ENCODE measurements at regions not wholly inside any gene's neighbourhood (a gene's known extent, or its start where the extent isn't known, plus 50 kb on each side); places are given as distances from the start of the nearest gene placed in this dataset.

DNA sequence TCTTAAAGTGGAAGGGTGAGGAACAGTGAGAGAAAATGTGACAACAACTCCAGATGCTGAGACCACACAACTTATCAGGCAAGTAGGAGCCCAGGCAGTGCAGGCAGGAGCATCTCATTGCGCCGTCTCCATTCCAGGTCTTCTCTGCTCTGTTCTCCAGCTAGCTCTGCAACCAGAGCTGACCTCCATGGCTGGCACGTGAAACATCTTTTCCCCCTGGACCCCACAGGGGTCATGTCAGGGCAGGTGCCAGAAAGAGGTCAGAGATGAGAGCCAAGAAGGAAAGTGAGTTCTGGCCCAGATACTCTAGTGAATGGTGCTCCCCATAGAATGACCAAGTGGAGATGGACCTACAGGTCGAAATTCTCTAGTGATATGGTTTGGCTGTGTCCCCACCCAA lies 281.4 kb downstream of the SMOC2 start:
- H3K4me2 ChIP-seq (ENCODE audit: low read depth, low read length): no peak overlapping the region
- TF ChIP-seq, protein P1, sequence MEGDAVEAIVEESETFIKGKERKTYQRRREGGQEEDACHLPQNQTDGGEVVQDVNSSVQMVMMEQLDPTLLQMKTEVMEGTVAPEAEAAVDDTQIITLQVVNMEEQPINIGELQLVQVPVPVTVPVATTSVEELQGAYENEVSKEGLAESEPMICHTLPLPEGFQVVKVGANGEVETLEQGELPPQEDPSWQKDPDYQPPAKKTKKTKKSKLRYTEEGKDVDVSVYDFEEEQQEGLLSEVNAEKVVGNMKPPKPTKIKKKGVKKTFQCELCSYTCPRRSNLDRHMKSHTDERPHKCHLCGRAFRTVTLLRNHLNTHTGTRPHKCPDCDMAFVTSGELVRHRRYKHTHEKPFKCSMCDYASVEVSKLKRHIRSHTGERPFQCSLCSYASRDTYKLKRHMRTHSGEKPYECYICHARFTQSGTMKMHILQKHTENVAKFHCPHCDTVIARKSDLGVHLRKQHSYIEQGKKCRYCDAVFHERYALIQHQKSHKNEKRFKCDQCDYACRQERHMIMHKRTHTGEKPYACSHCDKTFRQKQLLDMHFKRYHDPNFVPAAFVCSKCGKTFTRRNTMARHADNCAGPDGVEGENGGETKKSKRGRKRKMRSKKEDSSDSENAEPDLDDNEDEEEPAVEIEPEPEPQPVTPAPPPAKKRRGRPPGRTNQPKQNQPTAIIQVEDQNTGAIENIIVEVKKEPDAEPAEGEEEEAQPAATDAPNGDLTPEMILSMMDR (conservative IDR thresholded peaks at IDR 0.05; ENCODE audit: low read depth, low read length): no peak
- no peak for TF ChIP-seq BHLHE40 (IDR thresholded peaks at IDR 0.05; ENCODE audit: low read depth, low read length)
- no peak for TF ChIP-seq POLR2A (IDR thresholded peaks at IDR 0.05; ENCODE audit: low read depth, low read length)
- no peak for TF ChIP-seq RAD21 (IDR thresholded peaks at IDR 0.05; ENCODE audit: low read length)
- TF ChIP-seq SMC3 (IDR thresholded peaks at IDR 0.05; ENCODE audit: low read depth, low read length): no peak
- no peak for TF ChIP-seq RCOR1 (IDR thresholded peaks at IDR 0.05; ENCODE audit: insufficient replicate concordance, low read length)
- TF ChIP-seq CHD1 (IDR thresholded peaks at IDR 0.05; ENCODE audit: low read depth, low read length): no peak
- TF ChIP-seq NFE2L2 (IDR thresholded peaks at IDR 0.05; ENCODE audit: low read depth, low read length): no peak
- TF ChIP-seq, protein P2, sequence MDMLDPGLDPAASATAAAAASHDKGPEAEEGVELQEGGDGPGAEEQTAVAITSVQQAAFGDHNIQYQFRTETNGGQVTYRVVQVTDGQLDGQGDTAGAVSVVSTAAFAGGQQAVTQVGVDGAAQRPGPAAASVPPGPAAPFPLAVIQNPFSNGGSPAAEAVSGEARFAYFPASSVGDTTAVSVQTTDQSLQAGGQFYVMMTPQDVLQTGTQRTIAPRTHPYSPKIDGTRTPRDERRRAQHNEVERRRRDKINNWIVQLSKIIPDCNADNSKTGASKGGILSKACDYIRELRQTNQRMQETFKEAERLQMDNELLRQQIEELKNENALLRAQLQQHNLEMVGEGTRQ (IDR thresholded peaks at IDR 0.05; ENCODE audit: low read depth, low read length): no peak
- no peak for TF ChIP-seq MAZ (IDR thresholded peaks at IDR 0.05; ENCODE audit: borderline replicate concordance, low read depth, low read length)
- no peak for TF ChIP-seq FOS (IDR thresholded peaks at IDR 0.05; ENCODE audit: low read depth, low read length)
- TF ChIP-seq MAFK (IDR thresholded peaks at IDR 0.05; ENCODE audit: low read depth, low read length): no peak
- no peak for TF ChIP-seq MXI1 (IDR thresholded peaks at IDR 0.05; ENCODE audit: borderline replicate concordance, low read depth, low read length)
- TF ChIP-seq CEBPB (IDR thresholded peaks at IDR 0.05; ENCODE audit: low read depth, low read length): no peak
- no peak for TF ChIP-seq RFX5 (IDR thresholded peaks at IDR 0.05; ENCODE audit: low read depth, low read length)
- TF ChIP-seq, protein P3, sequence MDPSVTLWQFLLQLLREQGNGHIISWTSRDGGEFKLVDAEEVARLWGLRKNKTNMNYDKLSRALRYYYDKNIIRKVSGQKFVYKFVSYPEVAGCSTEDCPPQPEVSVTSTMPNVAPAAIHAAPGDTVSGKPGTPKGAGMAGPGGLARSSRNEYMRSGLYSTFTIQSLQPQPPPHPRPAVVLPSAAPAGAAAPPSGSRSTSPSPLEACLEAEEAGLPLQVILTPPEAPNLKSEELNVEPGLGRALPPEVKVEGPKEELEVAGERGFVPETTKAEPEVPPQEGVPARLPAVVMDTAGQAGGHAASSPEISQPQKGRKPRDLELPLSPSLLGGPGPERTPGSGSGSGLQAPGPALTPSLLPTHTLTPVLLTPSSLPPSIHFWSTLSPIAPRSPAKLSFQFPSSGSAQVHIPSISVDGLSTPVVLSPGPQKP (IDR thresholded peaks at IDR 0.05; ENCODE audit: borderline replicate concordance, low read depth, low read length): no peak
- H2BK120ac ChIP-seq (ENCODE audit: low read depth, low read length): no peak overlapping the region
- POLR2A ChIA-PET (ENCODE audit: unreplicated experiment): no interaction called here
- no peaks in the 10 kb centered on the region for H3K36me3 ChIP-seq (ENCODE audit: control insufficient read depth, insufficient read depth, low read length)
- H3K18ac ChIP-seq (ENCODE audit: low read depth, low read length): no peak overlapping the region
- no peaks in the 10 kb centered on the region for H3K9me1 ChIP-seq (ENCODE audit: insufficient read depth, low read length)
- peaks cover 48% of the 10 kb centered on the region for H3K9me3 ChIP-seq (ENCODE audit: control insufficient read depth, insufficient read depth, low read length)
- H2BK5ac ChIP-seq (ENCODE audit: low read depth, low read length, poor library complexity, severe bottlenecking): no peak overlapping the region
- H3K9ac ChIP-seq (ENCODE audit: low read depth, low read length): no peak overlapping the region
- H3K4me3 ChIP-seq (ENCODE audit: insufficient read depth, low read depth, low read length): no peak overlapping the region
- H3K56ac ChIP-seq (ENCODE audit: extremely low read depth, insufficient read depth, low read length): no peak overlapping the region
- no peak overlapping the region for H3K4ac ChIP-seq (ENCODE audit: low read depth, low read length)
- no TSS peak for BruUV-seq (replicated peaks)
- H4K8ac ChIP-seq (ENCODE audit: low read depth in 2 of 2, low read length in 2 of 2): no peak overlapping the region
- 13% methylated on average over 1 of the region's 4 CpGs; no CpG with 5 or more reads in 1 of the 2 experiments for WGBS, 2 experiments (ENCODE audit: extremely low coverage in 2 of 2, insufficient read length in 1 of 2)
- ATAC-seq (ENCODE audit: low read depth) (no peak), DNase-seq (no peak)
- no peak overlapping the region for H4K91ac ChIP-seq (ENCODE audit: insufficient read depth, low read depth, low read length)
- H3K27ac ChIP-seq (ENCODE audit: insufficient read depth, low read length): no peak overlapping the region
- H3K14ac ChIP-seq (replicated peaks; ENCODE audit: low read depth, low read length): no peak overlapping the region
- no peak overlapping the region for H4K5ac ChIP-seq (ENCODE audit: low read depth, low read length)
- no peaks in the 10 kb centered on the region for H4K20me1 ChIP-seq (ENCODE audit: insufficient read depth, low read length)
- no peaks in the 10 kb centered on the region for H3K79me1 ChIP-seq (ENCODE audit: low read depth in 1 of 2, low read length in 2 of 2)
- no peak overlapping the region for H2BK20ac ChIP-seq (ENCODE audit: low read depth, low read length)
- no peak overlapping the region for H3K23ac ChIP-seq (ENCODE audit: low read depth, low read length)
- in situ Hi-C loops (cut with MboI; ENCODE audit: low sequenced_read_pairs): no loop called here
- H2AK5ac ChIP-seq (ENCODE audit: low read depth, low read length): no peak overlapping the region
- no peak overlapping the region for H2AK9ac ChIP-seq (replicated peaks; ENCODE audit: low read depth, low read length, poor library complexity)
- H2BK15ac ChIP-seq (ENCODE audit: low read depth, low read length): no peak overlapping the region
- no peaks in the 10 kb centered on the region for H3K27me3 ChIP-seq (ENCODE audit: control insufficient read depth, insufficient read depth, low read length)
- no peak overlapping the region for H2AFZ ChIP-seq (replicated peaks; ENCODE audit: low read length, poor library complexity)
- intact Hi-C loops (cut with micrococcal nuclease): no loop called here
- CTCF ChIA-PET: no interaction called here
- dilution Hi-C loops (cut with HindIII; ENCODE audit: low sequenced_read_pairs, unreplicated experiment): no loop called here
- no peaks in the 10 kb centered on the region for H3K4me1 ChIP-seq (ENCODE audit: control insufficient read depth, insufficient read depth, low read length)
